PFSK-1 (cell line): ENCODE measurements at regions not wholly inside any gene's neighbourhood (a gene's known extent, or its start where the extent isn't known, plus 50 kb on each side); places are given as distances from the start of the nearest gene placed in this dataset.

Source experiments
- FOXP2 ChIP-seq: optimal IDR thresholded peaks from 2 replicates; pipeline ENCODE3; 2011; ENCODE audit warnings: borderline replicate concordance, control low read depth, inconsistent platforms; ENCODE audit not compliant: insufficient read depth; ENCODE audit errors: extremely low read length, extremely low read depth
- POLR2AphosphoS5 ChIP-seq: IDR thresholded peaks from 2 replicates; pipeline ENCODE4 v1.6.1; 2012; ENCODE audit warnings: low read depth, mild to moderate bottlenecking, control low read depth, low read length, moderate library complexity
- REST ChIP-seq, 2 experiments: IDR thresholded peaks; 2 replicates each; pipeline versions ENCODE4 v1.6.1 to v1.8.0; 2011 to 2012; ENCODE audit warnings: low read depth in 2 of 2, low read length in 2 of 2, control low read depth in 1 of 2, inconsistent platforms in 1 of 2, mild to moderate bottlenecking in 1 of 2, moderate library complexity in 1 of 2; ENCODE audit not compliant: insufficient read depth in 1 of 2
- SIN3A ChIP-seq: IDR thresholded peaks from 2 replicates; pipeline ENCODE4 v1.6.1; 2012; ENCODE audit warnings: mild to moderate bottlenecking, low read length, moderate library complexity, borderline replicate concordance; ENCODE audit not compliant: insufficient read depth
- TAF1 ChIP-seq: IDR thresholded peaks from 2 replicates; pipeline ENCODE4 v1.6.1; 2012; ENCODE audit warnings: low read length, control low read depth, borderline replicate concordance; ENCODE audit not compliant: insufficient read depth

- TF ChIP-seq POLR2AphosphoS5 (no peak), TAF1 (no peak), FOXP2 (no peak), SIN3A (no peak), REST (IDR thresholded peaks at IDR 0.05; ENCODE audit: insufficient read depth in 1 of 2, low read depth in 2 of 2, low read length in 2 of 2) (no peak)
Measured at GRCh38 chr2:163471947-163472346, 263.9 kb downstream of the FIGN start.

- TF ChIP-seq POLR2AphosphoS5 = no peak
Measured at GRCh38 chr2:163469561-163469962, 266.2 kb downstream of the FIGN start.

DNA sequence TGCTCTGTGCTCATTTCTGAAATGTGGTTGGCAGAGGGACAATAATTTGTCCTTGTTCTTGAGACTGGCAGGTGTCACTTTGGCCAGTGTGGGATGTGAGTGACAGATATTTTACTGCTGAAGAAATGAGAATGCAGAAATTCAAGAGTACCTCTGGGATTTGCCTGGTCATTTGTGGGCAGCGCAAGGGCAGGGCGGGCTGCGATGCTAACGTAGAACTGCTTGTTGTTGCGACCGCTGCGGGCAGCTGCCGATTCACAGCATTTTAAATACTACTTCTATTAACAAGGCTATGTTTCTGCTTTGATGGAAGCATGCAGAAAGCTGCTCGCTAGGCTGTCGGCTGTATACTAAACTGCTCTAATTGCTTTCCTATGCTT lies 268.6 kb downstream of the FIGN start:
- TF ChIP-seq SIN3A = no peak

- TF ChIP-seq REST (IDR thresholded peaks at IDR 0.05; ENCODE audit: insufficient read depth in 1 of 2, low read depth in 2 of 2, low read length in 2 of 2) = no peak
Measured at GRCh38 chr2:163466331-163467250, 269.2 kb downstream of the FIGN start.

- TF ChIP-seq SIN3A (no peak), TAF1 (no peak), FOXP2 (no peak)
Measured at GRCh38 chr2:163465440-163465839, 270.4 kb downstream of the FIGN start.

- TF ChIP-seq FOXP2 (no peak), SIN3A (no peak), TAF1 (no peak), REST (IDR thresholded peaks at IDR 0.05; ENCODE audit: insufficient read depth in 1 of 2, low read depth in 2 of 2, low read length in 2 of 2) (no peak), POLR2AphosphoS5 (no peak)
Measured at GRCh38 chr2:163463411-163463810, 272.4 kb downstream of the FIGN start.

- TF ChIP-seq POLR2AphosphoS5 (no peak), SIN3A (no peak), FOXP2 (no peak), TAF1 (no peak), REST (IDR thresholded peaks at IDR 0.05; ENCODE audit: insufficient read depth in 1 of 2, low read depth in 2 of 2, low read length in 2 of 2) (no peak)
Measured at GRCh38 chr2:163462993-163463392, 272.8 kb downstream of the FIGN start.
